HTR-8/SVneo (cell line): ENCODE measurements at regions not wholly inside any gene's neighbourhood (a gene's known extent, or its start where the extent isn't known, plus 50 kb on each side); places are given as distances from the start of the nearest gene placed in this dataset.

Experiments used
- DNase-seq: peaks from one replicate; pipeline ENCODE4 v3.0.0; 2011; ENCODE audit warnings: low spot score, mixed read lengths; ENCODE audit not compliant: insufficient read length
- FAIRE-seq: peaks from 2 replicates; lab custom pipeline; 2011; peaks lifted over from hg19 to GRCh38; lab: Jason Lieb, UNC

- DNase-seq (no peak), FAIRE-seq (no peak)
These were observed 115.8 kb downstream of the ETNK1 start for GRCh38 chr12:22740656-22741355.

- peak; percentile 16 for FAIRE-seq
These were observed 118.7 kb downstream of the ETNK1 start for GRCh38 chr12:22743700-22744099.

GRCh38 chr12:22744197-22744596 is 119.2 kb downstream of the ETNK1 start:
- peak; percentile 54 for FAIRE-seq
- no peak for DNase-seq

More at GRCh38 chr12:22743700-22744099, 118.7 kb downstream of the ETNK1 start:
- DNase-seq = no peak

- no peak for DNase-seq
- FAIRE-seq = no peak
These were observed 121.7 kb downstream of the ETNK1 start for GRCh38 chr12:22746720-22747119.

- DNase-seq (no peak), FAIRE-seq (no peak)
These were observed 130.7 kb downstream of the ETNK1 start for GRCh38 chr12:22755629-22756028.

GRCh38 chr12:22759769-22760674 is 135.1 kb downstream of the ETNK1 start:
- DNase-seq (no peak), FAIRE-seq (peak; percentile 76)

GRCh38 chr12:22765421-22766130 is 140.6 kb downstream of the ETNK1 start:
- no peak for FAIRE-seq
- no peak for DNase-seq

GRCh38 chr12:22766911-22767420 is 142.0 kb downstream of the ETNK1 start:
- no peak for DNase-seq
- no peak for FAIRE-seq

GRCh38 chr12:22781339-22781738 is 156.4 kb downstream of the ETNK1 start:
- DNase-seq (no peak), FAIRE-seq (peak; percentile 51)

GRCh38 chr12:22787557-22787956 is 162.6 kb downstream of the ETNK1 start:
- DNase-seq (no peak), FAIRE-seq (no peak)

GRCh38 chr12:22788913-22789312 is 163.9 kb downstream of the ETNK1 start:
- FAIRE-seq = peak; percentile 33
- DNase-seq = no peak

- FAIRE-seq = peak; percentile 74
- no peak for DNase-seq
These were observed 167.2 kb downstream of the ETNK1 start for GRCh38 chr12:22792138-22792537.

- FAIRE-seq = no peak
- no peak for DNase-seq
These were observed 169.0 kb downstream of the ETNK1 start for GRCh38 chr12:22794017-22794416.

GRCh38 chr12:22796941-22797630 is 172.1 kb downstream of the ETNK1 start:
- FAIRE-seq = no peak
- DNase-seq = no peak

- DNase-seq = no peak
These were observed 172.7 kb downstream of the ETNK1 start for GRCh38 chr12:22797701-22798100.

GRCh38 chr12:22798116-22798515 is 173.1 kb downstream of the ETNK1 start:
- FAIRE-seq (peak; percentile 87), DNase-seq (no peak)

More at GRCh38 chr12:22797701-22798100, 172.7 kb downstream of the ETNK1 start:
- no peak for FAIRE-seq

GRCh38 chr12:22799503-22799902 is 174.5 kb downstream of the ETNK1 start:
- peak; percentile 23 for FAIRE-seq
- DNase-seq = no peak

GRCh38 chr12:22800332-22800731 is 175.4 kb downstream of the ETNK1 start:
- FAIRE-seq = peak; percentile 40

GRCh38 chr12:22802883-22803630 is 178.1 kb downstream of the ETNK1 start:
- DNase-seq (no peak), FAIRE-seq (peak; percentile 62)

More at GRCh38 chr12:22800332-22800731, 175.4 kb downstream of the ETNK1 start:
- DNase-seq = no peak
